ENCODE measurements at regions not wholly inside any gene's neighbourhood (a gene's known extent, or its start where the extent isn't known, plus 50 kb on each side); places are given as distances from the start of the nearest gene placed in this dataset.

- TF ChIP-seq YY1 (IDR thresholded peaks at IDR 0.05; ENCODE audit: insufficient read depth, insufficient read length) (no peak), ZNF274 (IDR thresholded peaks at IDR 0.05; ENCODE audit: low read depth, low read length) (no peak)
These were observed 1477.1 kb upstream of the PCDH7 start for GRCh38 chr4:29243054-29243453.

Measured in NT2/D1 (cell line).